GM06990 (cell line): ENCODE measurements at regions not wholly inside any gene's neighbourhood (a gene's known extent, or its start where the extent isn't known, plus 50 kb on each side); places are given as distances from the start of the nearest gene placed in this dataset.
"Not testable (repeated sequence)": the region's sequence is repeated elsewhere in the genome, so short reads cannot be mapped to it uniquely, and the experiment has no call there.

ENCODE experiments used
- DNase-seq: peaks from one replicate; pipeline ENCODE4 v3.0.0-alpha.2; 2011; ENCODE audit not compliant: insufficient read length; ENCODE audit errors: extremely low read depth
- H3K27me3 ChIP-seq: replicated peaks from 2 replicates; pipeline ENCODE4 v1.6.0; 2011; ENCODE audit warnings: low read length; ENCODE audit not compliant: control insufficient read depth, insufficient read depth
- H3K36me3 ChIP-seq: 2 replicates; pipeline ENCODE4 v1.5.1; 2011; ENCODE audit warnings: low read length; ENCODE audit not compliant: control insufficient read depth, insufficient read depth
- H3K4me3 ChIP-seq: replicated peaks from 2 replicates; pipeline ENCODE4 v1.5.1; 2011; ENCODE audit warnings: low read depth, mild to moderate bottlenecking, control low read depth, low read length
- CTCF ChIP-seq: IDR thresholded peaks from 2 replicates; pipeline ENCODE4 v1.5.1; 2011; ENCODE audit warnings: low read length, control low read depth, mild to moderate bottlenecking, inconsistent platforms; ENCODE audit not compliant: insufficient read depth, poor library complexity, severe bottlenecking

- Histone ChIP-seq H3K4me3 (no peak overlapping the region), H3K36me3 (no peaks in the 10 kb centered on the region), H3K27me3 (no peaks in the 10 kb centered on the region)
- no peak for TF ChIP-seq CTCF
- DNase-seq, result no peak
These were observed 335.7 kb downstream of the BMP4 start for GRCh38 chr14:53620890-53621289.

DNA sequence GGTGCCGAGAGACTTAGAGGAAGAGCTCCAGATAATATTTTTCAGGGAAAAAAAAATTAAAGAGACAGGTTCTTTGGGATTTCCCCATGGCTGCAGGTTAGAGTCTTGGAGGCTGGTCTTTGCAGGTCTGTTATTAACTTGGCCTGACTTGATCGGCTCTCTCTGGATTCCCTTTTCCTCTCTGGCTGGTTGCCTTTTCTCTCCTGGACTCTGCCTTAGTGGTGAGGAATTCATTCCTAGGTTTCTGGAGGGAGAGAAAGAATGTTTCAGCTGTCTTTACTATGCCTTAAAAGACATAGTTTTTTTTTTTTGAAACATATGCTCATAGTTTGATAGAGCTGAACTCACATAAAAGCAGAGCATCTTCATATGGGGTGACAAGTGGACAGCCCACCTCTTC lies 336.3 kb downstream of the BMP4 start:
- no peak overlapping the region for H3K4me3 ChIP-seq
- H3K36me3 ChIP-seq, result no peaks in the 10 kb centered on the region
- no peaks in the 10 kb centered on the region for H3K27me3 ChIP-seq
- no peak for DNase-seq
- no peak for TF ChIP-seq CTCF

DNA sequence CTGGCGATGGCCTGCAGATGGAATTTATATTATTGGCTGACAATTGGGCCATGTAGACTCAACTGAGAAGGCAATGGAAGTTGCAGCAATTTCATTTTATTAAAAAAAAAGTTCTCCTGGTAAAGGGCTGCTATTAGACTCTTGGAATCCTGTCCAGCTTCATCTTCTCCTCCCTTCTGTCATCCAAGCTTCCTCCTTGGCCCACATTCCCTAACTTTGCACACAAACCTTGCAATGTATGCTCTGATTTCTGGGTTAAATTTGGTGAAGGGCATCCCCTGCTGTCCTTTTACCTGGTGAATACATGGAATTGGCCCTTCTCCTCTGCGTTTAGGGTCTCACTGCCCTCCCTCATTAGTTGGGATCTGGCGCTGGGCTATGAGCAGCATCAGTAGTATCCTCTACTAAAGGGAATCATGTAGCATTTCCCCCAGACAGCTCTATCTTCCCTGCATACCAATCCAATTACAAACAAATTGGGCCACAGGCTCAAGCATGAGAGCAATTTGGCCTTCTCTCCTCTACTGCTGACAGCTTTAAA lies 336.9 kb downstream of the BMP4 start:
- TF ChIP-seq CTCF, result no peak
- no peak for DNase-seq

DNA sequence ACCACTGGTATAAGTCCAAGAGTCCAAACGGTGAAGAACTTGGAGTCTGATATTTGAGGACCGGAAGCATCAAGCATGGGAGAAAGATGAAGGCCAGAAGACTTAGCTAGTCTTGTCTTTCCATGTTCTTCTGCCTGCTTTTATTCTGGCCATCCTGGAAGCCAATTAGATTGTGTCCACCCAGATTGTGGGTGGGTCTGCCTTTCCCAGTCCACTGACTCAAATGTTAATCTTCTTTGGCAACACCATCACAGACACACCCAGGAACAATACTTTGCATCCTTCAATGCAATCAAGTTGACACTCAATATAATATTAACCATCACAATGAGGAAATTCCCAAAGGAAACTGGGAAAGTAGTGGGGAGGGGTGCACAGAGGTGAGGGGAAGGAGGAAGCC lies 340.1 kb downstream of the BMP4 start:
- H3K27me3 ChIP-seq, H3K36me3 ChIP-seq, H3K4me3 ChIP-seq, DNase-seq: not testable (repeated sequence)

More for the DNA sequence above, 336.9 kb downstream of the BMP4 start:
- Histone ChIP-seq H3K27me3 (no peaks in the 10 kb centered on the region), H3K4me3 (no peak overlapping the region), H3K36me3 (no peaks in the 10 kb centered on the region)

DNA sequence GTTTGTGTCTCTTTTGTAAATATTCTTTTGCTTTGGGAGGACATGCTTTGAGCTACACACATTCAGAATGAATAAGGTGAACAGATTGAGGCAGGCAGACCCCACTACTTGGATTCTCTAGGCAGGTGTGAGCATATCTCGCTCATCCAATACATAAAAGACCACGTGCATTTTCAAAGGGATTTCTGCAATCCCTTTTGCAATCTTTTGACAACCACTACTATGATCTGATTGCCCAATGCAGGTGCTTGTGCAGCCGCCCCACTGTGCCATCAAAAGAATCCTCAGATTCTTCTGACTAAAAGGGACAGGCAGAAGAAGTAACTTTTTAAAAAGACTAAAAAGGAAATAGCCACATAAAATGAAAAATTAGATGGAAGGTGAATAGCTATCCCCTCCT lies 341.4 kb downstream of the BMP4 start:
- DNase-seq, result no peak
- no peak overlapping the region for H3K4me3 ChIP-seq
- no peak for TF ChIP-seq CTCF
- H3K36me3 ChIP-seq, result no peaks in the 10 kb centered on the region
- H3K27me3 ChIP-seq, result no peaks in the 10 kb centered on the region

GRCh38 chr14:53613404-53614253 lies 343.0 kb downstream of the BMP4 start:
- H3K36me3 ChIP-seq, result no peaks in the 10 kb centered on the region
- H3K4me3 ChIP-seq, result peak overlapping the region; percentile 33; the same call in 1 of the 2 replicates
- TF ChIP-seq CTCF, result no peak
- H3K27me3 ChIP-seq, result no peaks in the 10 kb centered on the region
- DNase-seq, result peak; percentile 91
